Neuronal stem cell (in vitro differentiated cells): ENCODE measurements at regions not wholly inside any gene's neighbourhood (a gene's known extent, or its start where the extent isn't known, plus 50 kb on each side); places are given as distances from the start of the nearest gene placed in this dataset.

Experiments used
- DNase-seq: peaks from one replicate; pipeline ENCODE4 v3.0.0-alpha.2; 2013; ENCODE audit warnings: low spot score
- H2AFZ ChIP-seq: one replicate; pipeline ENCODE4 v1.6.1; 2013; ENCODE audit warnings: mild to moderate bottlenecking, low read length, inconsistent platforms
- H2AK5ac ChIP-seq: 2 replicates; pipeline ENCODE4 v1.6.1; 2013; ENCODE audit warnings: low read depth, mild to moderate bottlenecking, inconsistent platforms, low read length, moderate library complexity, mixed read lengths
- H2BK120ac ChIP-seq: 2 replicates; pipeline ENCODE4 v1.6.1; 2013; ENCODE audit warnings: low read depth, mild to moderate bottlenecking, inconsistent platforms, low read length, moderate library complexity, mixed read lengths
- H2BK12ac ChIP-seq: one replicate; pipeline ENCODE4 v1.6.1; 2013; ENCODE audit warnings: low read length, inconsistent platforms
- H2BK15ac ChIP-seq: 2 replicates; pipeline ENCODE4 v1.6.1; 2013; ENCODE audit warnings: mild to moderate bottlenecking, low read length, inconsistent platforms, mixed read lengths
- H2BK5ac ChIP-seq: one replicate; pipeline ENCODE4 v1.6.1; 2013; ENCODE audit warnings: inconsistent platforms, mild to moderate bottlenecking, low read length, moderate library complexity
- H3K14ac ChIP-seq: one replicate; pipeline ENCODE4 v1.6.1; 2013; ENCODE audit warnings: low read length, inconsistent platforms
- H3K18ac ChIP-seq: 2 replicates; pipeline ENCODE4 v1.6.1; 2013; ENCODE audit warnings: low read length, inconsistent platforms
- H3K23ac ChIP-seq: 2 replicates; pipeline ENCODE4 v1.6.1; 2013; ENCODE audit warnings: low read depth, mild to moderate bottlenecking, mixed read lengths, low read length, inconsistent platforms; ENCODE audit not compliant: poor library complexity
- H3K27ac ChIP-seq: replicated peaks from 3 replicates; pipeline ENCODE4 v1.5.1; 2013; ENCODE audit warnings: low read length, inconsistent platforms
- H3K27me3 ChIP-seq, 3 experiments: 2 replicates each; pipeline ENCODE4 v1.6.1; 2013; ENCODE audit warnings: low read length in 3 of 3, mild to moderate bottlenecking in 2 of 3, inconsistent platforms in 1 of 3, low read depth in 1 of 3, mixed read lengths in 1 of 3, moderate library complexity in 1 of 3; ENCODE audit not compliant: control insufficient read depth in 3 of 3, insufficient read depth in 3 of 3
- H3K36me3 ChIP-seq, 2 donors: replicated peaks in 1 of 2; 2 replicates each; pipeline ENCODE4 v1.6.1; 2013; ENCODE audit warnings: low read length in 2 of 2; ENCODE audit not compliant: control insufficient read depth in 2 of 2, insufficient read depth in 2 of 2
- H3K4ac ChIP-seq: 2 replicates; pipeline ENCODE4 v1.6.1; 2013; ENCODE audit warnings: inconsistent platforms, mild to moderate bottlenecking, low read length, moderate library complexity
- H3K4me1 ChIP-seq, 2 donors: 1 replicate in 1 of 2; 2 replicates in 1 of 2; pipeline ENCODE4 v1.6.1; 2013; ENCODE audit warnings: low read length in 2 of 2, low read depth in 1 of 2; ENCODE audit not compliant: control insufficient read depth in 2 of 2, insufficient read depth in 1 of 2
- H3K4me2 ChIP-seq: one replicate; pipeline ENCODE4 v1.6.1; 2013; ENCODE audit warnings: mild to moderate bottlenecking, low read length, inconsistent platforms; ENCODE audit not compliant: insufficient read depth, poor library complexity, severe bottlenecking
- H3K4me3 ChIP-seq, 2 donors: 2 replicates each; pipeline ENCODE4 v1.5.1; 2013; ENCODE audit warnings: low read length in 2 of 2, mild to moderate bottlenecking in 2 of 2, inconsistent platforms in 1 of 2, moderate library complexity in 1 of 2
- H3K79me1 ChIP-seq: one replicate; pipeline ENCODE4 v1.6.1; 2013; ENCODE audit warnings: low read depth, mild to moderate bottlenecking, inconsistent platforms, low read length, moderate library complexity
- H3K9ac ChIP-seq: one replicate; pipeline ENCODE4 v1.6.1; 2013; ENCODE audit warnings: mild to moderate bottlenecking, low read depth, low read length, inconsistent platforms; ENCODE audit not compliant: poor library complexity
- H3K9me3 ChIP-seq, 2 donors: replicated peaks in 1 of 2; 2 replicates each; pipeline versions ENCODE3 to v1.6.1; 2013; ENCODE audit warnings: low read length in 2 of 2, mild to moderate bottlenecking in 2 of 2, inconsistent platforms in 1 of 2, low read depth in 1 of 2, mixed read lengths in 1 of 2, moderate library complexity in 1 of 2; ENCODE audit not compliant: control insufficient read depth in 2 of 2, insufficient read depth in 1 of 2
- H4K8ac ChIP-seq: one replicate; pipeline ENCODE4 v1.6.1; 2013; ENCODE audit warnings: low read depth, mild to moderate bottlenecking, inconsistent platforms, low read length, moderate library complexity
- H4K91ac ChIP-seq: one replicate; pipeline ENCODE4 v1.6.1; 2013; ENCODE audit warnings: low read length, low read depth, mild to moderate bottlenecking, inconsistent platforms; ENCODE audit not compliant: poor library complexity
- WGBS, 2 donors: extraction: QIAGEN DNeasy Blood & Tissue Kit; methylation state at CpG; one replicate each; pipeline ENCODE4 v1.1.7; 2013; ENCODE audit warnings: missing lambda C conversion rate in 2 of 2, mixed read lengths in 1 of 2; ENCODE audit not compliant: insufficient read length in 2 of 2, insufficient replicate concordance in 1 of 2; ENCODE audit errors: extremely low coverage in 2 of 2; 5-methylcytosine and 5-hydroxymethylcytosine counted together

- no peak for DNase-seq
- H2AFZ ChIP-seq: no peak overlapping the region
These were observed 123.3 kb upstream of the CTNNB1 start for GRCh38 chr3:41075975-41076374.

GRCh38 chr3:41076399-41076798 is 122.9 kb upstream of the CTNNB1 start:
- Histone ChIP-seq H3K4me2 (no peak overlapping the region), H3K9me3 (no peaks in the 10 kb centered on the region), H4K91ac (no peak overlapping the region), H2BK12ac (no peak overlapping the region), H2AFZ (no peak overlapping the region), H3K9ac (no peak overlapping the region), H3K79me1 (no peaks in the 10 kb centered on the region), H3K23ac (no peak overlapping the region), H3K14ac (no peak overlapping the region), H2AK5ac (no peak overlapping the region), H3K36me3 (no peaks in the 10 kb centered on the region), H3K4me3 (no peak overlapping the region), H2BK120ac (no peak overlapping the region), H2BK15ac (no peak overlapping the region), H4K8ac (no peak overlapping the region), H3K18ac (no peak overlapping the region), H3K27ac (no peak overlapping the region), H3K4ac (no peak overlapping the region), H3K27me3 (peaks cover 0 to 3% (median 0%) of the 10 kb centered on the region in 3 experiments), H3K4me1 (peaks cover 0 to 11% of the 10 kb centered on the region in 2 donors), H2BK5ac (no peak overlapping the region)
- DNase-seq: no peak

More at GRCh38 chr3:41075975-41076374, 123.3 kb upstream of the CTNNB1 start:
- no peak overlapping the region for H3K9ac ChIP-seq
- no peak overlapping the region for H3K18ac ChIP-seq
- H3K4me2 ChIP-seq: no peak overlapping the region
- no peaks in the 10 kb centered on the region for H3K36me3 ChIP-seq
- no peak overlapping the region for H2BK12ac ChIP-seq
- no peak overlapping the region for H3K4ac ChIP-seq
- no peak overlapping the region for H3K14ac ChIP-seq
- no peak overlapping the region for H3K23ac ChIP-seq
- no peak overlapping the region for H3K4me3 ChIP-seq
- no CpG with 5 or more reads among the region's 7 CpGs for WGBS, 2 donors
- H2BK5ac ChIP-seq: no peak overlapping the region
- no peak overlapping the region for H2BK120ac ChIP-seq
- no peaks in the 10 kb centered on the region for H3K9me3 ChIP-seq
- no peaks in the 10 kb centered on the region for H3K79me1 ChIP-seq
- H2AK5ac ChIP-seq: no peak overlapping the region
- H3K4me1 ChIP-seq: peaks cover 0 to 11% of the 10 kb centered on the region in 2 donors
- no peak overlapping the region for H4K8ac ChIP-seq
- H4K91ac ChIP-seq: no peak overlapping the region
- peaks cover 0 to 3% (median 0%) of the 10 kb centered on the region in 3 experiments for H3K27me3 ChIP-seq
- no peak overlapping the region for H3K27ac ChIP-seq
- H2BK15ac ChIP-seq: no peak overlapping the region

GRCh38 chr3:41080141-41080540 is 119.2 kb upstream of the CTNNB1 start:
- Histone ChIP-seq H3K18ac (no peak overlapping the region), H3K27ac (no peak overlapping the region), H3K14ac (no peak overlapping the region), H3K4me1 (peaks cover 0 to 9% of the 10 kb centered on the region in 2 donors), H3K27me3 (peaks cover 0 to 5% (median 0%) of the 10 kb centered on the region in 3 experiments), H4K91ac (no peak overlapping the region), H4K8ac (no peak overlapping the region), H2BK120ac (no peak overlapping the region), H3K9ac (no peak overlapping the region), H3K4me3 (no peak overlapping the region), H3K4me2 (no peak overlapping the region), H3K36me3 (no peaks in the 10 kb centered on the region), H3K23ac (no peak overlapping the region), H2BK5ac (no peak overlapping the region), H3K4ac (no peak overlapping the region), H2AFZ (no peak overlapping the region), H3K79me1 (no peaks in the 10 kb centered on the region), H2BK15ac (no peak overlapping the region), H2BK12ac (no peak overlapping the region), H3K9me3 (no peaks in the 10 kb centered on the region), H2AK5ac (no peak overlapping the region)
- no peak for DNase-seq
- no CpG with 5 or more reads among the region's 4 CpGs for WGBS, 2 donors

- Histone ChIP-seq H3K4me3 (no peak overlapping the region), H3K4me1 (no peaks in the 10 kb centered on the region), H4K8ac (no peak overlapping the region), H3K23ac (no peak overlapping the region), H3K27me3 (no peaks in the 10 kb centered on the region), H2AK5ac (no peak overlapping the region), H3K9ac (no peak overlapping the region), H3K9me3 (no peaks in the 10 kb centered on the region), H3K18ac (no peak overlapping the region), H3K4me2 (no peak overlapping the region), H4K91ac (no peak overlapping the region), H3K27ac (no peak overlapping the region), H2BK5ac (no peak overlapping the region), H2BK15ac (no peak overlapping the region), H2BK120ac (no peak overlapping the region), H2BK12ac (no peak overlapping the region), H3K36me3 (no peaks in the 10 kb centered on the region), H2AFZ (no peak overlapping the region), H3K14ac (no peak overlapping the region), H3K4ac (no peak overlapping the region), H3K79me1 (no peaks in the 10 kb centered on the region)
- no peak for DNase-seq
- no CpG with 5 or more reads among the region's 1 CpG for WGBS, 2 donors
These were observed 110.4 kb upstream of the CTNNB1 start for GRCh38 chr3:41088882-41089281.
